ENCODE measurements at regions not wholly inside any gene's neighbourhood (a gene's known extent, or its start where the extent isn't known, plus 50 kb on each side); places are given as distances from the start of the nearest gene placed in this dataset.

- Histone ChIP-seq H3K27ac (no peak overlapping the region), H3K4me1 (no peaks in the 10 kb centered on the region), H3K4me3 (no peak overlapping the region), H3K36me3 (no peaks in the 10 kb centered on the region), H3K27me3 (replicated peaks in 1 of 7) (no peaks in the 10 kb centered on the region), H3K9me3 (no peaks in the 10 kb centered on the region)
- WGBS, 5 donors = 88 to 97% (median 96%) methylated on average over 1 of the region's 1 CpG
- TF ChIP-seq, protein P1, sequence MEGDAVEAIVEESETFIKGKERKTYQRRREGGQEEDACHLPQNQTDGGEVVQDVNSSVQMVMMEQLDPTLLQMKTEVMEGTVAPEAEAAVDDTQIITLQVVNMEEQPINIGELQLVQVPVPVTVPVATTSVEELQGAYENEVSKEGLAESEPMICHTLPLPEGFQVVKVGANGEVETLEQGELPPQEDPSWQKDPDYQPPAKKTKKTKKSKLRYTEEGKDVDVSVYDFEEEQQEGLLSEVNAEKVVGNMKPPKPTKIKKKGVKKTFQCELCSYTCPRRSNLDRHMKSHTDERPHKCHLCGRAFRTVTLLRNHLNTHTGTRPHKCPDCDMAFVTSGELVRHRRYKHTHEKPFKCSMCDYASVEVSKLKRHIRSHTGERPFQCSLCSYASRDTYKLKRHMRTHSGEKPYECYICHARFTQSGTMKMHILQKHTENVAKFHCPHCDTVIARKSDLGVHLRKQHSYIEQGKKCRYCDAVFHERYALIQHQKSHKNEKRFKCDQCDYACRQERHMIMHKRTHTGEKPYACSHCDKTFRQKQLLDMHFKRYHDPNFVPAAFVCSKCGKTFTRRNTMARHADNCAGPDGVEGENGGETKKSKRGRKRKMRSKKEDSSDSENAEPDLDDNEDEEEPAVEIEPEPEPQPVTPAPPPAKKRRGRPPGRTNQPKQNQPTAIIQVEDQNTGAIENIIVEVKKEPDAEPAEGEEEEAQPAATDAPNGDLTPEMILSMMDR (IDR thresholded peaks at IDR 0.05 in 8 of 11, conservative IDR thresholded peaks at IDR 0.05 in 3 of 11) = no peak
- no peak for TF ChIP-seq POLR2A (IDR thresholded peaks at IDR 0.05)
- no peak for TF ChIP-seq POLR2AphosphoS5 (IDR thresholded peaks at IDR 0.05)
- DNase-seq = no peak
- intact Hi-C loops (cut with DNase I; ENCODE audit: low total_unique reads) = no loop called here
These were observed 127.2 kb downstream of the SHOX2 start for GRCh38 chr3:157979022-157979421.

DNA sequence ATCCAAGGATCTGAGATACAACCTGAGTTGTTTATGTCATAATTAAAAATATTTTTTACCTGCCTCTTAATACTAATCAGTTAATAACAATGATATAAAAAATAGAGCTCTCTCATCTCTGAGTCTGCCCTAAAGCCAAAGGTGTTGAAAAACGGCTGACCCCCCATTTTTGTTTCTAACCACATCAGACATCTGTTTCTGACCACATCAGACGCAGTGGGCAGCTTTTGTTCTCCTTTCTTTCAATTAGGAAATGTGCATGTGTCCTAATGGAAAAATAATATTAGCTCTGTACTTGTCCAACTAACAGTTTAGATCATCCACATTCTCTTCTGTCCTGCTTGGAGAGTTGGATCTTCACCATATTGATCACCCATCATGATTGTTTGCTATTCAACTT, 144.6 kb downstream of the SHOX2 start:
- H3K4me1 ChIP-seq = no peaks in the 10 kb centered on the region
- peaks cover 0 to 7% (median 0%) of the 10 kb centered on the region in 7 donors for H3K27me3 ChIP-seq (replicated peaks in 1 of 7)
- intact Hi-C loops (cut with DNase I; ENCODE audit: low total_unique reads) = no loop called here
- no peak overlapping the region for H3K4me3 ChIP-seq
- 35 to 55% (median 53%) methylated on average over 2 of the region's 2 CpGs for WGBS, 5 donors
- TF ChIP-seq POLR2A (IDR thresholded peaks at IDR 0.05) = no peak
- TF ChIP-seq POLR2AphosphoS5 (IDR thresholded peaks at IDR 0.05) = no peak
- TF ChIP-seq, protein P1 (IDR thresholded peaks at IDR 0.05 in 8 of 11, conservative IDR thresholded peaks at IDR 0.05 in 3 of 11) = no peak
- no peaks in the 10 kb centered on the region for H3K9me3 ChIP-seq
- DNase-seq = no peak
- H3K27ac ChIP-seq = no peak overlapping the region
- H3K36me3 ChIP-seq = no peaks in the 10 kb centered on the region

DNA sequence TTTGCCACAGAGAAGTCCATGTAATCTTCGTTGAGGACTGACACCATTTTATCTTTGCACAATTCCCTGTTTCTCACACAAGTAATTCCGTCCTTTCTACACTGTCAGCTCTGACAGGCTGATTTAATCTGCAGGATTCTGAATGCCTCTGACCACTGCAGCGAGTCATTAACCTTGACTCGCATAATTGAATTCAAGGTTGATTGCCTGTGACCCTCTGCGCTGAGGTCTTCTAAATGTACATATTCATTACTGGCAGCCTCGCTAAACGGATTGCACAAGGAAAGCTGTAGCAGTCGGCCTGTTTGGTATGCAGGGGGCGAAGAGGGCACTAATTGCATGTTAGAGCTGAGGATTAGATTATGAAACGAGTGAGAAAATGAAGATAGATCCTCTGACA, 147.8 kb downstream of the SHOX2 start:
- H3K27ac ChIP-seq = no peak overlapping the region
- intact Hi-C loops (cut with DNase I; ENCODE audit: low total_unique reads) = no loop called here
- no peak overlapping the region for H3K4me3 ChIP-seq
- H3K27me3 ChIP-seq (replicated peaks in 1 of 7) = peaks cover 0 to 8% (median 0%) of the 10 kb centered on the region in 7 donors
- no peaks in the 10 kb centered on the region for H3K4me1 ChIP-seq
- 29 to 37% (median 34%) methylated on average over 10 of the region's 10 CpGs for WGBS, 5 donors
- TF ChIP-seq POLR2AphosphoS5 (IDR thresholded peaks at IDR 0.05) (no peak), POLR2A (IDR thresholded peaks at IDR 0.05) (no peak)
- TF ChIP-seq, protein P1 (IDR thresholded peaks at IDR 0.05 in 8 of 11, conservative IDR thresholded peaks at IDR 0.05 in 3 of 11) = no peak
- no peak for DNase-seq
- H3K36me3 ChIP-seq = no peaks in the 10 kb centered on the region
- H3K9me3 ChIP-seq = no peaks in the 10 kb centered on the region

- no peak for DNase-seq
- H3K4me1 ChIP-seq = no peaks in the 10 kb centered on the region
- WGBS, 5 donors = 76 to 82% (median 80%) methylated on average over 4 of the region's 4 CpGs
- H3K9me3 ChIP-seq = peaks cover 0 to 3% (median 0%) of the 10 kb centered on the region in 8 donors
- intact Hi-C loops (cut with DNase I; ENCODE audit: low total_unique reads) = no loop called here
- H3K4me3 ChIP-seq = no peak overlapping the region
- no peak for TF ChIP-seq POLR2A (IDR thresholded peaks at IDR 0.05)
- no peak overlapping the region for H3K27ac ChIP-seq
- H3K36me3 ChIP-seq = no peaks in the 10 kb centered on the region
- H3K27me3 ChIP-seq (replicated peaks in 1 of 7) = peaks cover 0 to 8% (median 0%) of the 10 kb centered on the region in 7 donors
These were observed 149.4 kb downstream of the SHOX2 start for GRCh38 chr3:157956850-157957249.

DNA sequence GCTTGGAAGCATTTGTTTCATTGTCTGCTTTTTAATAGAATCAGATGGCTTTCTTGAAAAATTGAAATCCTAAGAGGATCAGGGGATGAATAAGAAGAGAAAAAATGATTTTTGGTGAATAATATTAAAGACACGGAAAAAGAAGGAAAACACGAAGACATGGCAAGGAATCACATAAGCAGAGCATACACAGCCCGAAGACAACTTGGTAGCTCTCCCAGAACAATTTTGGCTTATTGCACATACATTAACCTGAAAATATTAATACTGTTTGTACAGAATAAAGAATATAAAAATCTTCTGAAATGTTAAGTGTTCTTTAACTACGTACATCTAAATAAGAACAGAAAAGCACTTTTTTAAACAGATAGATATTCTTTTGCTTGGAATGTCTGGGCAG, 150.0 kb downstream of the SHOX2 start:
- 87 to 96% (median 89%) methylated on average over 4 of the region's 4 CpGs for WGBS, 5 donors
- Histone ChIP-seq H3K27ac (no peak overlapping the region), H3K4me3 (no peak overlapping the region), H3K4me1 (no peaks in the 10 kb centered on the region), H3K27me3 (replicated peaks in 1 of 7) (peaks cover 0 to 8% (median 0%) of the 10 kb centered on the region in 7 donors), H3K9me3 (peaks cover 0 to 8% (median 0%) of the 10 kb centered on the region in 8 donors), H3K36me3 (no peaks in the 10 kb centered on the region)
- DNase-seq = no peak
- TF ChIP-seq POLR2AphosphoS5 (IDR thresholded peaks at IDR 0.05) (no peak), POLR2A (IDR thresholded peaks at IDR 0.05) (no peak)
- TF ChIP-seq, protein P1 (IDR thresholded peaks at IDR 0.05 in 8 of 11, conservative IDR thresholded peaks at IDR 0.05 in 3 of 11) = no peak
- intact Hi-C loops (cut with DNase I; ENCODE audit: low total_unique reads) = no loop called here
